ENCODE measurements at regions not wholly inside any gene's neighbourhood (a gene's known extent, or its start where the extent isn't known, plus 50 kb on each side); places are given as distances from the start of the nearest gene placed in this dataset.
"Not testable (repeated sequence)": the region's sequence is repeated elsewhere in the genome, so short reads cannot be mapped to it uniquely, and the experiment has no call there.

DNA sequence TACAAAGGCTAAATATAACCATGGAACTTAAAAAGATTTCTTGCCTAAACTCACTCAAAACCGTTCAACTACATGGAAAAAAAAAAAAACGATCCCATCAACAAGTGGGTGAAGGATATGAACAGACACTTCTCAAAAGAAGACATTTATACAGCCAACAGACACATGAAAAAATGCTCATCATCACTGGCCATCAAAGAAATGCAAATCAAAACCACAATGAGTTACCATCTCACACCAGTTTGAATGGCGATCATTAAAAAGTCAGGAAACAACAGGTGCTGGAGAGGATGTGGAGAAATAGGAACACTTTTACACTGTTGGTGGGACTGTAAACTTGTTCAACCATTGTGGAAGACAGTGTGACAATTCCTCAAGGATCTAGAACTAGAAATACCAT lies 151.2 kb upstream of the SMIM30 start:
- not testable (repeated sequence) for TF ChIP-seq POLR2A (IDR thresholded peaks at IDR 0.05)
- TF ChIP-seq, protein P1, sequence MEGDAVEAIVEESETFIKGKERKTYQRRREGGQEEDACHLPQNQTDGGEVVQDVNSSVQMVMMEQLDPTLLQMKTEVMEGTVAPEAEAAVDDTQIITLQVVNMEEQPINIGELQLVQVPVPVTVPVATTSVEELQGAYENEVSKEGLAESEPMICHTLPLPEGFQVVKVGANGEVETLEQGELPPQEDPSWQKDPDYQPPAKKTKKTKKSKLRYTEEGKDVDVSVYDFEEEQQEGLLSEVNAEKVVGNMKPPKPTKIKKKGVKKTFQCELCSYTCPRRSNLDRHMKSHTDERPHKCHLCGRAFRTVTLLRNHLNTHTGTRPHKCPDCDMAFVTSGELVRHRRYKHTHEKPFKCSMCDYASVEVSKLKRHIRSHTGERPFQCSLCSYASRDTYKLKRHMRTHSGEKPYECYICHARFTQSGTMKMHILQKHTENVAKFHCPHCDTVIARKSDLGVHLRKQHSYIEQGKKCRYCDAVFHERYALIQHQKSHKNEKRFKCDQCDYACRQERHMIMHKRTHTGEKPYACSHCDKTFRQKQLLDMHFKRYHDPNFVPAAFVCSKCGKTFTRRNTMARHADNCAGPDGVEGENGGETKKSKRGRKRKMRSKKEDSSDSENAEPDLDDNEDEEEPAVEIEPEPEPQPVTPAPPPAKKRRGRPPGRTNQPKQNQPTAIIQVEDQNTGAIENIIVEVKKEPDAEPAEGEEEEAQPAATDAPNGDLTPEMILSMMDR (IDR thresholded peaks at IDR 0.05), result not testable (repeated sequence)
